ENCODE measurements at regions not wholly inside any gene's neighbourhood (a gene's known extent, or its start where the extent isn't known, plus 50 kb on each side); places are given as distances from the start of the nearest gene placed in this dataset.

GRCh38 chr10:109126541-109126940 lies 796.8 kb downstream of the XPNPEP1 start:
- WGBS, 2 donors = 73 to 79% methylated on average over 3 of the region's 3 CpGs
- Histone ChIP-seq H3K36me3 (no peaks in the 10 kb centered on the region), H3K27me3 (no peaks in the 10 kb centered on the region), H3K27ac (no peak overlapping the region), H3K4me3 (no peak overlapping the region), H3K9me3 (no peaks in the 10 kb centered on the region), H3K4me1 (no peaks in the 10 kb centered on the region)
- no peak for DNase-seq (ENCODE audit: low spot score in 2 of 2)
- TF ChIP-seq, protein P1, sequence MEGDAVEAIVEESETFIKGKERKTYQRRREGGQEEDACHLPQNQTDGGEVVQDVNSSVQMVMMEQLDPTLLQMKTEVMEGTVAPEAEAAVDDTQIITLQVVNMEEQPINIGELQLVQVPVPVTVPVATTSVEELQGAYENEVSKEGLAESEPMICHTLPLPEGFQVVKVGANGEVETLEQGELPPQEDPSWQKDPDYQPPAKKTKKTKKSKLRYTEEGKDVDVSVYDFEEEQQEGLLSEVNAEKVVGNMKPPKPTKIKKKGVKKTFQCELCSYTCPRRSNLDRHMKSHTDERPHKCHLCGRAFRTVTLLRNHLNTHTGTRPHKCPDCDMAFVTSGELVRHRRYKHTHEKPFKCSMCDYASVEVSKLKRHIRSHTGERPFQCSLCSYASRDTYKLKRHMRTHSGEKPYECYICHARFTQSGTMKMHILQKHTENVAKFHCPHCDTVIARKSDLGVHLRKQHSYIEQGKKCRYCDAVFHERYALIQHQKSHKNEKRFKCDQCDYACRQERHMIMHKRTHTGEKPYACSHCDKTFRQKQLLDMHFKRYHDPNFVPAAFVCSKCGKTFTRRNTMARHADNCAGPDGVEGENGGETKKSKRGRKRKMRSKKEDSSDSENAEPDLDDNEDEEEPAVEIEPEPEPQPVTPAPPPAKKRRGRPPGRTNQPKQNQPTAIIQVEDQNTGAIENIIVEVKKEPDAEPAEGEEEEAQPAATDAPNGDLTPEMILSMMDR (IDR thresholded peaks at IDR 0.05) = no peak
- TF ChIP-seq POLR2A (IDR thresholded peaks at IDR 0.05) (no peak), EP300 (IDR thresholded peaks at IDR 0.05) (no peak)

GRCh38 chr10:109126016-109126415 lies 797.3 kb downstream of the XPNPEP1 start:
- no peak overlapping the region for H3K27ac ChIP-seq
- H3K4me1 ChIP-seq = no peaks in the 10 kb centered on the region
- no peaks in the 10 kb centered on the region for H3K36me3 ChIP-seq
- no peaks in the 10 kb centered on the region for H3K27me3 ChIP-seq
- DNase-seq (ENCODE audit: low spot score in 2 of 2) = no peak
- 28 to 40% methylated on average over 1 of the region's 1 CpG for WGBS, 2 donors
- TF ChIP-seq POLR2A (IDR thresholded peaks at IDR 0.05) = no peak
- TF ChIP-seq, protein P1 (IDR thresholded peaks at IDR 0.05) = no peak
- no peak for TF ChIP-seq EP300 (IDR thresholded peaks at IDR 0.05)
- no peak overlapping the region for H3K4me3 ChIP-seq
- no peaks in the 10 kb centered on the region for H3K9me3 ChIP-seq

DNA sequence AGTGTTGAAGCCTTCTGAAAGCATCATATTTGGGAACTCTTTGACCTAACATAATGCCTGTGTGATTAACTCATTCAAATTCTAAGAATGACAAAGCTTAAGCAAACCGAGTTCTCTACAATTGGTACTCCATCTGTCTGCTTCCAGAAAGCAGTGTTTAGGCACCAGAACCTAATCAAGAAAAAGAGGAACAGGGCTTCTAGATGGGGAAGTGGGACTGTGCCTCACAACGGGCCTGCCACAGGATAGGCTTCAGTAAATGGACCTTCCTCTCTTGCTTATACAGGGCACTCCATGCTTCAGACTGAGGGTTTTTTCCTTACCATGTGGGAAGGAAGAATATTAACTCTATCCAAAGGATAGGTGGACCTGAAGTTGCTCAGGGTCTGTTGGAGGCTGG lies 808.1 kb downstream of the XPNPEP1 start:
- Histone ChIP-seq H3K4me3 (no peak overlapping the region), H3K27me3 (no peaks in the 10 kb centered on the region)
- 72 to 83% methylated on average over 2 of the region's 2 CpGs for WGBS, 2 donors

GRCh38 chr10:109114579-109114978 lies 808.7 kb downstream of the XPNPEP1 start:
- Histone ChIP-seq H3K9me3 (peaks cover 0 to 13% (median 0%) of the 10 kb centered on the region in 4 donors), H3K27me3 (no peaks in the 10 kb centered on the region), H3K27ac (no peak overlapping the region), H3K4me3 (no peak overlapping the region), H3K4me1 (no peaks in the 10 kb centered on the region), H3K36me3 (no peaks in the 10 kb centered on the region)
- 81 to 82% methylated on average over 2 of the region's 2 CpGs for WGBS, 2 donors
- no peak for DNase-seq (ENCODE audit: low spot score in 2 of 2)
- no peak for TF ChIP-seq EP300 (IDR thresholded peaks at IDR 0.05)

More for the DNA sequence above, 808.1 kb downstream of the XPNPEP1 start:
- Histone ChIP-seq H3K9me3 (peaks cover 0 to 13% (median 0%) of the 10 kb centered on the region in 4 donors), H3K36me3 (no peaks in the 10 kb centered on the region), H3K27ac (no peak overlapping the region), H3K4me1 (no peaks in the 10 kb centered on the region)
- DNase-seq (ENCODE audit: low spot score in 2 of 2) = no peak
- TF ChIP-seq, protein P1 (IDR thresholded peaks at IDR 0.05) = no peak
- no peak for TF ChIP-seq POLR2A (IDR thresholded peaks at IDR 0.05)
- no peak for TF ChIP-seq EP300 (IDR thresholded peaks at IDR 0.05)

GRCh38 chr10:109106604-109107003 lies 816.7 kb downstream of the XPNPEP1 start:
- no peaks in the 10 kb centered on the region for H3K4me1 ChIP-seq
- TF ChIP-seq, protein P1 (IDR thresholded peaks at IDR 0.05) = no peak
- TF ChIP-seq EP300 (IDR thresholded peaks at IDR 0.05) = no peak

DNA sequence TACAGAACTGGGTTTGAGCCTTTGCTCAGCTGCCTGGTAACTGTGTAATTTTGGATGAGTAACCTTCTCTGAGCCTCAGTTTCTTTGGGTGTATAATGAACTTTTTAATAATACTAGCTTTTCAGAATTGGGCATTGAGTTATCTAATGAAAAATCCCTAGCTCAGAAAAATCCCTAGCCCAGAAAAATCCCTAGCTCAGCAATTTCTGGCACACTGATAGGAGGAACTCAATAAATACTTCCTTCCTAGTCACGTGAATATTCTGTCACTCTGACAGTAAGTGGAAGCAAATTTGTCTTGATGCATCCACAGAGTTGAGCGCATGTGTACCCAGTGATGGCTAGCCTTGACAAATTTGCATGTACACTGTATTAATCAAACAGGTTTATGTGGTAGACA lies 817.6 kb downstream of the XPNPEP1 start:
- no peak overlapping the region for H3K4me3 ChIP-seq
- TF ChIP-seq, protein P1 (IDR thresholded peaks at IDR 0.05) = no peak
- TF ChIP-seq EP300 (IDR thresholded peaks at IDR 0.05) (no peak), POLR2A (IDR thresholded peaks at IDR 0.05) (no peak)
- H3K9me3 ChIP-seq = no peaks in the 10 kb centered on the region
- DNase-seq (ENCODE audit: low spot score in 2 of 2) = no peak
- H3K27me3 ChIP-seq = no peaks in the 10 kb centered on the region
- WGBS, 2 donors = 84 to 88% methylated on average over 2 of the region's 2 CpGs
- H3K4me1 ChIP-seq = no peaks in the 10 kb centered on the region
- no peak overlapping the region for H3K27ac ChIP-seq
- H3K36me3 ChIP-seq = no peaks in the 10 kb centered on the region

More at GRCh38 chr10:109106604-109107003, 816.7 kb downstream of the XPNPEP1 start:
- Histone ChIP-seq H3K27ac (no peak overlapping the region), H3K36me3 (no peaks in the 10 kb centered on the region), H3K4me3 (no peak overlapping the region), H3K9me3 (no peaks in the 10 kb centered on the region), H3K27me3 (no peaks in the 10 kb centered on the region)
- no peak for DNase-seq (ENCODE audit: low spot score in 2 of 2)

All from tibial nerve (tissue), 4 donors.